Lower leg skin (tissue), 3 donors: ENCODE measurements at regions not wholly inside any gene's neighbourhood (a gene's known extent, or its start where the extent isn't known, plus 50 kb on each side); places are given as distances from the start of the nearest gene placed in this dataset.

Source experiments
- CTCF ChIP-seq, 3 donors: fragments of 450-650 bp; IDR thresholded peaks; one replicate each; pipeline ENCODE4 v1.5.1; 2016; ENCODE audit warnings: antibody characterized with exemption in 3 of 3, mild to moderate bottlenecking in 3 of 3, moderate library complexity in 2 of 3
- POLR2A ChIP-seq, 2 donors: fragments of 450-650 bp; IDR thresholded peaks; one replicate each; pipeline ENCODE4 v1.6.1; 2016 to 2017; ENCODE audit warnings: antibody characterized with exemption in 2 of 2, mild to moderate bottlenecking in 1 of 2, moderate library complexity in 1 of 2

GRCh38 chr3:189429019-189429418 lies 202.2 kb upstream of the TP63 start:
- TF ChIP-seq CTCF (IDR thresholded peaks at IDR 0.05) (no peak), POLR2A (IDR thresholded peaks at IDR 0.05) (no peak)
